Natural killer cell (primary cell): ENCODE measurements at regions not wholly inside any gene's neighbourhood (a gene's known extent, or its start where the extent isn't known, plus 50 kb on each side); places are given as distances from the start of the nearest gene placed in this dataset.

Experiments used
- ATAC-seq, 3 donors: fragments of 150-1000 bp in 2 of 3; fragments of 200-7000 bp in 1 of 3; cut with Tn5 transposase; 1 replicate in 1 of 3; 2 replicates in 2 of 3; pipeline ENCODE4 v1.10.0; 2021; ENCODE audit warnings: mild to moderate bottlenecking in 2 of 3, moderate library complexity in 2 of 3
- DNase-seq, 2 donors: peaks; one replicate each; pipeline versions ENCODE4 v3.0.0 to v3.0.0-alpha.2; 2013 to 2021; ENCODE audit warnings: mixed read lengths in 1 of 2
- H3K27ac ChIP-seq: one replicate; pipeline ENCODE4 v1.5.1; 2013; ENCODE audit warnings: mild to moderate bottlenecking, low read length
- H3K27me3 ChIP-seq: one replicate; pipeline ENCODE4 v1.6.1; 2013; ENCODE audit warnings: low read length; ENCODE audit not compliant: control insufficient read depth, insufficient read depth
- H3K36me3 ChIP-seq: one replicate; pipeline ENCODE4 v1.6.1; 2013; ENCODE audit warnings: low read length; ENCODE audit not compliant: control insufficient read depth, insufficient read depth
- H3K4me1 ChIP-seq: one replicate; pipeline ENCODE4 v1.6.1; 2013; ENCODE audit warnings: low read length; ENCODE audit not compliant: control insufficient read depth, insufficient read depth
- H3K4me3 ChIP-seq: one replicate; pipeline ENCODE4 v1.5.1; 2013; ENCODE audit warnings: low read length
- H3K9me3 ChIP-seq: one replicate; pipeline ENCODE4 v1.6.1; 2013; ENCODE audit warnings: low read length; ENCODE audit not compliant: control insufficient read depth, insufficient read depth
- H3K27ac Mint-ChIP-seq, 2 donors: one replicate each; pipeline ENCODE4 v1.8.0; 2022; ENCODE audit warnings: mild to moderate bottlenecking in 2 of 2, mixed read lengths in 2 of 2, moderate library complexity in 1 of 2
- H3K27me3 Mint-ChIP-seq, 2 donors: one replicate each; pipeline ENCODE4 v1.8.0; 2022; ENCODE audit warnings: low read depth in 2 of 2, mixed read lengths in 2 of 2
- H3K36me3 Mint-ChIP-seq: one replicate; pipeline ENCODE4 v1.8.0; 2022; ENCODE audit warnings: mixed read lengths
- H3K4me1 Mint-ChIP-seq, 2 donors: one replicate each; pipeline ENCODE4 v1.8.0; 2022; ENCODE audit warnings: mixed read lengths in 2 of 2
- H3K4me3 Mint-ChIP-seq: one replicate; pipeline ENCODE4 v1.8.0; 2022; ENCODE audit warnings: mild to moderate bottlenecking, moderate library complexity, mixed read lengths
- H3K9me3 Mint-ChIP-seq, 2 donors: one replicate each; pipeline ENCODE4 v1.8.0; 2022; ENCODE audit warnings: mixed read lengths in 2 of 2
- CTCF ChIP-seq: fragments of 200-600 bp; IDR thresholded peaks from one replicate; pipeline ENCODE4 v1.8.0; 2022; ENCODE audit warnings: antibody characterized with exemption
- WGBS: methylation state at CpG from one replicate; pipeline ENCODE4 v1.1.7; 2013; ENCODE audit warnings: missing lambda C conversion rate; ENCODE audit not compliant: insufficient coverage; 5-methylcytosine and 5-hydroxymethylcytosine counted together
- intact Hi-C: fragments of 100-400 bp; cut with micrococcal nuclease; formaldehyde crosslinking; loops from one replicate; pipeline ENCODE4 v1.14.2; 2022

GRCh38 chr6:139588076-139588639 lies 213.7 kb upstream of the CITED2 start:
- H3K9me3 Mint-ChIP-seq: no peaks in the 10 kb centered on the region
- Histone ChIP-seq H3K9me3 (no peaks in the 10 kb centered on the region), H3K4me3 (no peak overlapping the region), H3K27ac (no peak overlapping the region), H3K36me3 (no peaks in the 10 kb centered on the region), H3K27me3 (no peaks in the 10 kb centered on the region), H3K4me1 (no peaks in the 10 kb centered on the region)
- peaks cover 6 to 13% of the 10 kb centered on the region in 2 donors for H3K27me3 Mint-ChIP-seq
- TF ChIP-seq CTCF: no peak
- 84% methylated on average over 3 of the region's 3 CpGs for WGBS
- ATAC-seq: no peak
- intact Hi-C loops: no loop called here
- no peaks in the 10 kb centered on the region for H3K36me3 Mint-ChIP-seq
- DNase-seq: no peak
- H3K4me3 Mint-ChIP-seq: no peak overlapping the region
- H3K27ac Mint-ChIP-seq: no peak overlapping the region
- no peaks in the 10 kb centered on the region for H3K4me1 Mint-ChIP-seq

GRCh38 chr6:139587469-139587868 lies 213.0 kb upstream of the CITED2 start:
- H3K27me3 Mint-ChIP-seq: peaks cover 6 to 13% of the 10 kb centered on the region in 2 donors
- TF ChIP-seq CTCF: no peak
- intact Hi-C loops: no loop called here
- no peak overlapping the region for H3K27ac Mint-ChIP-seq
- H3K9me3 Mint-ChIP-seq: no peaks in the 10 kb centered on the region
- Histone ChIP-seq H3K9me3 (no peaks in the 10 kb centered on the region), H3K27me3 (no peaks in the 10 kb centered on the region), H3K4me3 (no peak overlapping the region), H3K4me1 (no peaks in the 10 kb centered on the region), H3K27ac (no peak overlapping the region), H3K36me3 (no peaks in the 10 kb centered on the region)
- no peaks in the 10 kb centered on the region for H3K4me1 Mint-ChIP-seq
- 81% methylated on average over 6 of the region's 6 CpGs for WGBS
- no peak overlapping the region for H3K4me3 Mint-ChIP-seq
- no peaks in the 10 kb centered on the region for H3K36me3 Mint-ChIP-seq
- DNase-seq (no peak), ATAC-seq (no peak)

- Histone ChIP-seq H3K4me3 (no peak overlapping the region), H3K27ac (no peak overlapping the region), H3K27me3 (no peaks in the 10 kb centered on the region), H3K9me3 (no peaks in the 10 kb centered on the region), H3K4me1 (no peaks in the 10 kb centered on the region), H3K36me3 (no peaks in the 10 kb centered on the region)
- no peaks in the 10 kb centered on the region for H3K4me1 Mint-ChIP-seq
- H3K4me3 Mint-ChIP-seq: no peak overlapping the region
- DNase-seq (no peak), ATAC-seq (no peak)
- no peaks in the 10 kb centered on the region for H3K9me3 Mint-ChIP-seq
- 98% methylated on average over 3 of the region's 3 CpGs for WGBS
- no peaks in the 10 kb centered on the region for H3K36me3 Mint-ChIP-seq
- no peak for TF ChIP-seq CTCF
- H3K27ac Mint-ChIP-seq: no peak overlapping the region
- intact Hi-C loops: no loop called here
- H3K27me3 Mint-ChIP-seq: peaks cover 6 to 13% of the 10 kb centered on the region in 2 donors
These were observed 211.8 kb upstream of the CITED2 start for GRCh38 chr6:139586273-139586672.

DNA sequence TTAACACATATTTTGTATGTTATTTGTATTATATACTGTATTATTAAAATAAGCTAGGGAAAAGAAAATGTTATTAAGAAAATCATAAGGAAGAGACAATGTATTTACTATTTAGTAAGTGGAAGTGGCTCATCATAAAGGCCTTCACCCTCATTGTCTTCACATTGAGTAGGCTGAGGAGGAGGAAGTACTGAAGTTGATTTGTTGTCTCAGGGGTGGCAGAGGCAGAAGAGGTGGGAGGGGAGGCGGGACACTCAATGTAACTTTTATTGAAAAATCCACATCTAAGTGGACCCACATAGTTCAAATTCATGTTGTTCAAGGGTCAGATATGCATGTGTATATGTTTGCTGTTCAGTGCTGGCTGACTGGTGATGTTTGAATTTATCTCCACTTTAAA lies 210.2 kb upstream of the CITED2 start:
- Histone ChIP-seq H3K4me1 (no peaks in the 10 kb centered on the region), H3K36me3 (no peaks in the 10 kb centered on the region), H3K4me3 (no peak overlapping the region), H3K9me3 (no peaks in the 10 kb centered on the region), H3K27ac (no peak overlapping the region), H3K27me3 (no peaks in the 10 kb centered on the region)
- Mint-ChIP-seq H3K4me1 (no peaks in the 10 kb centered on the region), H3K36me3 (no peaks in the 10 kb centered on the region), H3K27ac (no peak overlapping the region), H3K27me3 (peaks cover 7 to 9% of the 10 kb centered on the region in 2 donors), H3K9me3 (no peaks in the 10 kb centered on the region), H3K4me3 (no peak overlapping the region)
- no peak for ATAC-seq
- 100% methylated on average over 1 of the region's 1 CpG for WGBS
- intact Hi-C loops: no loop called here
- no peak for DNase-seq
- TF ChIP-seq CTCF: no peak
